Neural crest cell (in vitro differentiated cells): ENCODE measurements at regions not wholly inside any gene's neighbourhood (a gene's known extent, or its start where the extent isn't known, plus 50 kb on each side); places are given as distances from the start of the nearest gene placed in this dataset.

ENCODE experiments used
- DNase-seq: peaks from one replicate; pipeline ENCODE4 v3.0.0; 2021; ENCODE audit warnings: low read depth, mixed read lengths, low spot score
- H3K27ac Mint-ChIP-seq: one replicate; pipeline ENCODE4 v1.8.0; 2021; ENCODE audit warnings: mild to moderate bottlenecking, mixed read lengths; ENCODE audit not compliant: unreplicated experiment
- H3K27me3 Mint-ChIP-seq: 2 replicates; pipeline ENCODE4 v1.8.0; 2021; ENCODE audit warnings: low read depth, mild to moderate bottlenecking, mixed read lengths
- H3K36me3 Mint-ChIP-seq: 2 replicates; pipeline ENCODE4 v1.8.0; 2021; ENCODE audit warnings: low read depth, mild to moderate bottlenecking, mixed read lengths
- H3K4me1 Mint-ChIP-seq: 2 replicates; pipeline ENCODE4 v1.8.0; 2021; ENCODE audit warnings: mixed read lengths
- H3K4me3 Mint-ChIP-seq: one replicate; pipeline ENCODE4 v1.8.0; 2021; ENCODE audit warnings: mild to moderate bottlenecking, mixed read lengths
- H3K9me3 Mint-ChIP-seq: 2 replicates; pipeline ENCODE4 v1.8.0; 2021; ENCODE audit warnings: mixed read lengths
- CTCF ChIP-seq: fragments of 200-600 bp; sonication (generic); conservative IDR thresholded peaks from 2 replicates; pipeline ENCODE4 v1.5.0; 2021; ENCODE audit warnings: antibody characterized with exemption, mild to moderate bottlenecking

GRCh38 chr6:68238097-68238601, 396.9 kb upstream of the ADGRB3 start:
- Mint-ChIP-seq H3K27me3 (no peaks in the 10 kb centered on the region), H3K9me3 (peaks cover 3% of the 10 kb centered on the region), H3K4me3 (no peak overlapping the region), H3K36me3 (no peaks in the 10 kb centered on the region), H3K4me1 (peaks cover 20% of the 10 kb centered on the region), H3K27ac (no peak overlapping the region)
- DNase-seq: no peak
- no peak for TF ChIP-seq CTCF

GRCh38 chr6:68237205-68237604, 397.9 kb upstream of the ADGRB3 start:
- H3K4me1 Mint-ChIP-seq: peaks cover 23% of the 10 kb centered on the region
- no peaks in the 10 kb centered on the region for H3K27me3 Mint-ChIP-seq
- H3K9me3 Mint-ChIP-seq: peaks cover 3% of the 10 kb centered on the region
- no peaks in the 10 kb centered on the region for H3K36me3 Mint-ChIP-seq
- DNase-seq: no peak
- no peak overlapping the region for H3K4me3 Mint-ChIP-seq
- no peak overlapping the region for H3K27ac Mint-ChIP-seq
- no peak for TF ChIP-seq CTCF

GRCh38 chr6:68235326-68235784, 399.7 kb upstream of the ADGRB3 start:
- DNase-seq: no peak
- no peak overlapping the region for H3K4me3 Mint-ChIP-seq
- no peaks in the 10 kb centered on the region for H3K27me3 Mint-ChIP-seq
- no peak overlapping the region for H3K27ac Mint-ChIP-seq
- no peak for TF ChIP-seq CTCF
- peaks cover 27% of the 10 kb centered on the region for H3K4me1 Mint-ChIP-seq
- H3K9me3 Mint-ChIP-seq: peaks cover 3% of the 10 kb centered on the region
- no peaks in the 10 kb centered on the region for H3K36me3 Mint-ChIP-seq

GRCh38 chr6:68233623-68234022, 401.5 kb upstream of the ADGRB3 start:
- Mint-ChIP-seq H3K9me3 (peaks cover 3% of the 10 kb centered on the region), H3K4me3 (no peak overlapping the region), H3K4me1 (peaks cover 27% of the 10 kb centered on the region), H3K27ac (no peak overlapping the region), H3K36me3 (no peaks in the 10 kb centered on the region), H3K27me3 (no peaks in the 10 kb centered on the region)
- no peak for DNase-seq
- no peak for TF ChIP-seq CTCF

GRCh38 chr6:68229566-68229965, 405.5 kb upstream of the ADGRB3 start:
- DNase-seq: no peak
- Mint-ChIP-seq H3K27ac (no peak overlapping the region), H3K4me1 (peaks cover 13% of the 10 kb centered on the region), H3K9me3 (no peaks in the 10 kb centered on the region), H3K27me3 (no peaks in the 10 kb centered on the region), H3K4me3 (no peak overlapping the region), H3K36me3 (no peaks in the 10 kb centered on the region)
- TF ChIP-seq CTCF: no peak
